ENCODE measurements at regions not wholly inside any gene's neighbourhood (a gene's known extent, or its start where the extent isn't known, plus 50 kb on each side); places are given as distances from the start of the nearest gene placed in this dataset.

GRCh38 chr16:7997966-7998365 lies 592.3 kb downstream of the TMEM114 start:
- no peak for DNase-seq (ENCODE audit: extremely low read depth, low read depth)
- TF ChIP-seq, protein P1, sequence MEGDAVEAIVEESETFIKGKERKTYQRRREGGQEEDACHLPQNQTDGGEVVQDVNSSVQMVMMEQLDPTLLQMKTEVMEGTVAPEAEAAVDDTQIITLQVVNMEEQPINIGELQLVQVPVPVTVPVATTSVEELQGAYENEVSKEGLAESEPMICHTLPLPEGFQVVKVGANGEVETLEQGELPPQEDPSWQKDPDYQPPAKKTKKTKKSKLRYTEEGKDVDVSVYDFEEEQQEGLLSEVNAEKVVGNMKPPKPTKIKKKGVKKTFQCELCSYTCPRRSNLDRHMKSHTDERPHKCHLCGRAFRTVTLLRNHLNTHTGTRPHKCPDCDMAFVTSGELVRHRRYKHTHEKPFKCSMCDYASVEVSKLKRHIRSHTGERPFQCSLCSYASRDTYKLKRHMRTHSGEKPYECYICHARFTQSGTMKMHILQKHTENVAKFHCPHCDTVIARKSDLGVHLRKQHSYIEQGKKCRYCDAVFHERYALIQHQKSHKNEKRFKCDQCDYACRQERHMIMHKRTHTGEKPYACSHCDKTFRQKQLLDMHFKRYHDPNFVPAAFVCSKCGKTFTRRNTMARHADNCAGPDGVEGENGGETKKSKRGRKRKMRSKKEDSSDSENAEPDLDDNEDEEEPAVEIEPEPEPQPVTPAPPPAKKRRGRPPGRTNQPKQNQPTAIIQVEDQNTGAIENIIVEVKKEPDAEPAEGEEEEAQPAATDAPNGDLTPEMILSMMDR (IDR thresholded peaks at IDR 0.05; ENCODE audit: low read depth, low read length) = no peak

DNA sequence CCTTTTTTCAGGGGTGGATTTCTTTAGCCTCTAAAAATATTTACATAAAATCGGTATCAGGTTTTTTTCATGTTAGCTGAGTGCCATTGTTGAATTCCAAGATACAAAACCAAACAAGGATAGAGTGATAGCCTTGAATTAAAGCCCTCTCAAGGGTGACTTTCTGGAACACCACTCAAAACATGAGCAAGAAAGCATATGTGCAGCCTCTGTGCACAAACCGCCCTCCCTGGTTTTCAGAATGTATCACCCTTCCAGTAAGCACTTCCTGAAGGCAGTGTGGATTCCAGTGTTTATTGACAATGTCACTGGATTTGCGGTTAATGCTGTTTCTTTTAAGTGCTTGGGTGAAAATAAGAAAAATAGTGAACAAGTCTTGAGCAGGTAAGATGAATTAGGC lies 597.7 kb downstream of the TMEM114 start:
- DNase-seq (ENCODE audit: extremely low read depth, low read depth) = no peak
- TF ChIP-seq, protein P1 (IDR thresholded peaks at IDR 0.05; ENCODE audit: low read depth, low read length) = no peak

GRCh38 chr16:7990626-7991260 lies 599.6 kb downstream of the TMEM114 start:
- TF ChIP-seq, protein P1 (IDR thresholded peaks at IDR 0.05; ENCODE audit: low read depth, low read length) = no peak
- DNase-seq (ENCODE audit: extremely low read depth, low read depth) = no peak

DNA sequence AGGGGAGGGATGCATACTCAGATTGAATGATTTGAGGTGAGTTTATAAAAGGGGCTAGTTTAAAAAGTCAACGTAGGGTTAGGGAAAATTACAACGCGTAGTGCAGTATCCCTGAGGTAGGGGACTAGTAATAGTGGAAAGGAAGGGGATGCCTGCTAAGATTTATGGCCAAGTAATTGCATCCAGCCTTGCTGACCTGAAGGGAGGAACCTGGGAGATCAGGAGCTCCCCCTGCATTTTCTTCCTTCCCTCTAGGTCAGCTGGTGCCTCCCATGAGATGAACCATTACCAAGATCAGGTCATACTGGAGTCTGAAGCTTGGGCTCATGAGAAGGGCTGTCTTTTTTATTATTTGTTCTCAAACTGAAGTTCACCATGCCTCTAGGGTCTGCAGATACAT lies 606.6 kb downstream of the TMEM114 start:
- TF ChIP-seq, protein P1 (IDR thresholded peaks at IDR 0.05; ENCODE audit: low read depth, low read length) = no peak
- no peak for DNase-seq (ENCODE audit: extremely low read depth, low read depth)

DNA sequence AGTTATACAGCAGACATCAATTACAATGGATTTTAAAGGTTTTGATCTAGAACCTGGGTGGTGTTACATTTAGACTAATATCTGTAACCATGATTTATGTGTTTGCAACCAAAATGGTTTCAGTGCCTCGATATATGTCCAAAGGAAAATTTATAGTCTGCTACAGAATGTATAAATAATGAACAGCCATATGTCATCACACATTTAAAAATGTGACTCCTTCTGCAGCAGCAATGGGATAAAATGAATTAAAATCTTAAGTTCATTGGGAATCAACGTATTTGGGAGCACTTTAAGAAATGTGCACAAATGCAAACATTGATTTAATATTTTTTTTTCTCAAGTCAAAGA lies 610.2 kb downstream of the TMEM114 start:
- TF ChIP-seq, protein P1 (IDR thresholded peaks at IDR 0.05; ENCODE audit: low read depth, low read length) = no peak
- no peak for DNase-seq (ENCODE audit: extremely low read depth, low read depth)

DNA sequence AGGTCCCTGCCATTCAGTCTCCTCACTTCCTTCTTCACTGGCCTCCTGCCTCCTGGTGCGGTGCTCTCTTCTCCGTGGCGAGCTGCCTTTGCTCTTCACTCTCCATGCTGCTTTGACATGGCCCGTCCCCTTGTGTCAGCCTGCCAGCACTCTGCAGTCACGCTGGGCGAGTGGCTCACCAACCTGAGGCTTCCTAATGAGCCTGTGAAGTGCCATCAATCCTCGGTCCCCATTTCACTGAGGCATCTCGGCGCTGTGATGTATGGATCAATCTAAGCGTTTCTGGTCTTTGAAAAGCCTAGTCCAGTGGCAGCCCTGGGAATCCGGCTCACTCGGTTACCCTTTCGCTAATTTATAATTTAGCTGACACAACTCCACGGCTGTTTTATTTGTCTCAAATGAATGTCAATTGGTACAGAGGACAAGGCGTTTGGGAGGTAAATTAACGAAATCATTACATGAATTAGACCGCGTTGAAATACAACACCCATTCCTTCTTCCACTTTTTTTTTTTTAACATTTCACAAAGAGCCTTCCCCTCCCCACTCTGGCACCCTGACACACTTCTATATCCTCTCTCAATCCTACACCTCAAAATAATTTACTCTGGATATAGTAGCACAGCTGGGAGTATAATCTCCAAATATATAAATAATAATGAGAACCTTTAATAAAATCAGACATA lies 610.7 kb downstream of the TMEM114 start:
- TF ChIP-seq, protein P1 (IDR thresholded peaks at IDR 0.05; ENCODE audit: low read depth, low read length) = no peak
- no peak for DNase-seq (ENCODE audit: extremely low read depth, low read depth)

DNA sequence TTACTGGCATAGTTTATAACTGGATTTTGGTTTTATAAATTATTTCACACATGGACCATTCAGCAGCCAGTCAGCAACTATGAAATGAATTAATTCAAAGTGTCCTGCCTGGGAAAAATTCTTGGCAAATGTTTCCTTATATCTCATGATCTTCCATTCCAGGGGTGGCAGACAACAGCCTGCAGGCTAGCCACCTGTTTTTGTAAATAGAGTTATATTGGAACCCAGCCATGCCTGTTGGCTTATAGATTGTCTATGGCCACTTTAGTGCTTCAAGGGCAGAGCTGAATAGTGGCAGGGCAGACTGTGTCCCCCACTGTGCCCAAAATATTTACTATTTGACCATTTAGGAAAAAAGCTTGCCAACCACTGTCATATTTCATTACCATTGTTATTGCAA lies 613.7 kb downstream of the TMEM114 start:
- no peak for DNase-seq (ENCODE audit: extremely low read depth, low read depth)

More for the DNA sequence above, 613.7 kb downstream of the TMEM114 start:
- TF ChIP-seq, protein P1 (IDR thresholded peaks at IDR 0.05; ENCODE audit: low read depth, low read length) = no peak
